ENCODE measurements at regions not wholly inside any gene's neighbourhood (a gene's known extent, or its start where the extent isn't known, plus 50 kb on each side); places are given as distances from the start of the nearest gene placed in this dataset.

- TF ChIP-seq POLR2AphosphoS5 (IDR thresholded peaks at IDR 0.05) (no peak), CTCF (IDR thresholded peaks at IDR 0.05) (no peak)
Measured at GRCh38 chr6:141830530-141830929, 302.2 kb upstream of the GJE1 start.
